NCI-H1417 (cell line): ENCODE measurements at regions not wholly inside any gene's neighbourhood (a gene's known extent, or its start where the extent isn't known, plus 50 kb on each side); places are given as distances from the start of the nearest gene placed in this dataset.

ENCODE experiments used
- DNase-seq, 3 experiments: peaks; one replicate each; lab custom pipeline; 2025; lab: John Stamatoyannopoulos, UW

GRCh38 chr17:77905766-77906165, 52.7 kb upstream of the TNRC6C start:
- DNase-seq = no peak

GRCh38 chr17:77906377-77906871, 52.1 kb upstream of the TNRC6C start:
- DNase-seq = no peak

- no peak for DNase-seq
Observed at GRCh38 chr17:77907497-77908461, 50.7 kb upstream of the TNRC6C start.

- DNase-seq = no peak
Observed at GRCh38 chr17:77908501-77908900, 50.0 kb upstream of the TNRC6C start.
